MCF 10A (cell line): ENCODE measurements at regions not wholly inside any gene's neighbourhood (a gene's known extent, or its start where the extent isn't known, plus 50 kb on each side); places are given as distances from the start of the nearest gene placed in this dataset.

Experiments
- BruUV-seq: library from RNA; stranded (reverse); fragments of 400-500 nt; replicated peaks from 2 replicates; lab custom pipeline; 2021; lab: Mats Ljungman, UMichigan
- CTCF ChIA-PET: fragments of 300-600 bp; sonication (Branson Sonifier 250); formaldehyde crosslinking; extraction: SDS; loops from one replicate; lab custom pipeline; 2021; ENCODE audit warnings: antibody characterized with exemption, inconsistent platforms; lab: Yijun Ruan, JAX
- POLR2A ChIA-PET: fragments of 300-600, 350-650 bp; sonication (Branson Sonifier 250); formaldehyde crosslinking; extraction: SDS; loops from one replicate; lab custom pipeline; 2020; ENCODE audit warnings: antibody characterized with exemption, inconsistent platforms; lab: Yijun Ruan, JAX
- DNase-seq: peaks from one replicate; pipeline ENCODE4 v3.0.0-alpha.2; 2018; ENCODE audit not compliant: unreplicated experiment
- H3K27ac Mint-ChIP-seq: one replicate; pipeline ENCODE4 v1.8.0; 2022; ENCODE audit warnings: mild to moderate bottlenecking, low read depth, mixed read lengths; ENCODE audit not compliant: unreplicated experiment
- H3K27me3 Mint-ChIP-seq: one replicate; pipeline ENCODE4 v1.8.0; 2022; ENCODE audit warnings: mixed read lengths; ENCODE audit not compliant: insufficient read depth, unreplicated experiment
- H3K36me3 Mint-ChIP-seq: one replicate; pipeline ENCODE4 v1.8.0; 2022; ENCODE audit warnings: mild to moderate bottlenecking, moderate library complexity, mixed read lengths; ENCODE audit not compliant: insufficient read depth, unreplicated experiment
- H3K4me1 Mint-ChIP-seq: one replicate; pipeline ENCODE4 v1.8.0; 2022; ENCODE audit warnings: mixed read lengths; ENCODE audit not compliant: insufficient read depth, unreplicated experiment
- H3K4me3 Mint-ChIP-seq: one replicate; pipeline ENCODE4 v1.8.0; 2022; ENCODE audit warnings: mild to moderate bottlenecking, moderate library complexity, mixed read lengths; ENCODE audit not compliant: unreplicated experiment
- H3K9me3 Mint-ChIP-seq: one replicate; pipeline ENCODE4 v1.8.0; 2022; ENCODE audit warnings: mixed read lengths; ENCODE audit not compliant: unreplicated experiment
- intact Hi-C: fragments of 100-400 bp; cut with micrococcal nuclease; formaldehyde crosslinking; loops from 2 replicates; pipeline ENCODE4 v1.14.1; 2022
- TF ChIP-seq, protein P1 (sequence below): fragments of 200-600 bp; IDR thresholded peaks from one replicate; pipeline ENCODE4 v1.8.0; 2022; ENCODE audit warnings: antibody characterized with exemption, mild to moderate bottlenecking; ENCODE audit not compliant: unreplicated experiment

DNA sequence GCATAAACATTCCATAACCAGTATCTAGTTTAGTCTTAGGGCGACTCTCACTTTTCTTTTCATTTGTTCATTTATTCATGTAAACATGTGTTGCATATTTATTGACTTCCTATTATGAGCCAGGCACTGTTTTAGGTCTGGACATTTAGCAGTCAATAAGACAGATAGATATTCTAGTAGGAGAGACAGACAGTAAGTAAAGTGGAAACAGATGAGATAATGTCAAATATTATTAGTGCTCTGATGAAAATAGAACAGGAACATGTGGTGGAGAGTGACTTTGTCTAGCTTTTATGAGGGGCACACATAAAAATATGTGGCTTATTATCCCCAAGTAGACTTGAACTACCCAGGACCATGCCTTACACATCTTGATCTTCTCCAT is 193.0 kb downstream of the NDFIP2 start:
- no peaks in the 10 kb centered on the region for H3K4me1 Mint-ChIP-seq

DNA sequence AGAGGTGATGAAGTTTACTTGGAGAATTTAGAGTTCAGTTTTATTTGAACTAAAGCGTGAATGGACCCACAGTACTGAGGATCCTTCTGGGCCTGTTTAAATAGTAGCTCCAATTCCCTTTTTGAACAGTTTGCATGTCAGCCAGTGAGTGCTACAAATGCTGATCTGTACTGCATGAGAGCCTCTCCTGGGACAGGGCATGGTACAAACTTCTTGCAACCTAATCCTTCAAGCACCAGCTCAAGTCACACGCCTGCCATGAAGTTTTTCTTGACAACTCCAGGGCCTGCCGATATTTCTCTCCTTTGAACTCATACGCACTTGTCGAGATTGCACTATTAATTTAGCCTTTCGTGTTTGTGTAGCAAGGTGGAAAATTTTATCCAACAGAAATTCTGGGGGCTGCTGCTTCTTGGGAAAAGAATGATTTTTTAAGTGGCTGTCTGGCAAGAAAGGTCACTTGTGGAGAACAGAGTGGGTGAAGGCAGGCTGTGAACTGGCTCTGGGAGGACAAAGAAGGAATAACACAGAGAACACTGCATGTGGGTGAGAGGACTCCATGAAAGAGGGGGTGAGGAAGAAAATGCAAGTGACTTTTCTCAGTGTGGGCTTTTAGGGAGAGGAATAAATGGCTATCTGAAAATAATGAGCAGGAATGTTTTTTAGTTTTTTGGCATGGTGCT is 192.5 kb downstream of the NDFIP2 start:
- no peak overlapping the region for H3K4me3 Mint-ChIP-seq
- ChIA-PET CTCF (interaction anchor here (0.6 to 3.1 kb wide), 3 partner anchors 43 to 928 kb away, joined by 3 to 22 read pairs (median 4); no protein-coding TSS in a partner anchor), POLR2A (no interaction called here)
- TF ChIP-seq, protein P1, sequence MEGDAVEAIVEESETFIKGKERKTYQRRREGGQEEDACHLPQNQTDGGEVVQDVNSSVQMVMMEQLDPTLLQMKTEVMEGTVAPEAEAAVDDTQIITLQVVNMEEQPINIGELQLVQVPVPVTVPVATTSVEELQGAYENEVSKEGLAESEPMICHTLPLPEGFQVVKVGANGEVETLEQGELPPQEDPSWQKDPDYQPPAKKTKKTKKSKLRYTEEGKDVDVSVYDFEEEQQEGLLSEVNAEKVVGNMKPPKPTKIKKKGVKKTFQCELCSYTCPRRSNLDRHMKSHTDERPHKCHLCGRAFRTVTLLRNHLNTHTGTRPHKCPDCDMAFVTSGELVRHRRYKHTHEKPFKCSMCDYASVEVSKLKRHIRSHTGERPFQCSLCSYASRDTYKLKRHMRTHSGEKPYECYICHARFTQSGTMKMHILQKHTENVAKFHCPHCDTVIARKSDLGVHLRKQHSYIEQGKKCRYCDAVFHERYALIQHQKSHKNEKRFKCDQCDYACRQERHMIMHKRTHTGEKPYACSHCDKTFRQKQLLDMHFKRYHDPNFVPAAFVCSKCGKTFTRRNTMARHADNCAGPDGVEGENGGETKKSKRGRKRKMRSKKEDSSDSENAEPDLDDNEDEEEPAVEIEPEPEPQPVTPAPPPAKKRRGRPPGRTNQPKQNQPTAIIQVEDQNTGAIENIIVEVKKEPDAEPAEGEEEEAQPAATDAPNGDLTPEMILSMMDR = no peak
- no peaks in the 10 kb centered on the region for H3K27me3 Mint-ChIP-seq
- no peaks in the 10 kb centered on the region for H3K9me3 Mint-ChIP-seq
- intact Hi-C loops = no loop called here
- no peak for DNase-seq
- no TSS peak for BruUV-seq
- H3K4me1 Mint-ChIP-seq = no peaks in the 10 kb centered on the region
- H3K27ac Mint-ChIP-seq = no peak overlapping the region
- no peaks in the 10 kb centered on the region for H3K36me3 Mint-ChIP-seq

More for the DNA sequence above, 193.0 kb downstream of the NDFIP2 start:
- H3K27me3 Mint-ChIP-seq = no peaks in the 10 kb centered on the region
- H3K27ac Mint-ChIP-seq = no peak overlapping the region
- intact Hi-C loops = no loop called here
- POLR2A ChIA-PET = interaction anchor here (0.8 kb wide), 1 partner anchor 667 kb away, joined by 3 read pairs; the partner anchor contains the start of gene SPRY2
- no peaks in the 10 kb centered on the region for H3K9me3 Mint-ChIP-seq
- TF ChIP-seq, protein P1 = no peak
- H3K36me3 Mint-ChIP-seq = no peaks in the 10 kb centered on the region
- DNase-seq = no peak
- CTCF ChIA-PET = interaction anchor here (1.0 to 3.1 kb wide), 2 partner anchors 26 to 43 kb away, joined by 3 to 22 read pairs; no protein-coding TSS in a partner anchor
- H3K4me3 Mint-ChIP-seq = no peak overlapping the region
- no TSS peak for BruUV-seq

DNA sequence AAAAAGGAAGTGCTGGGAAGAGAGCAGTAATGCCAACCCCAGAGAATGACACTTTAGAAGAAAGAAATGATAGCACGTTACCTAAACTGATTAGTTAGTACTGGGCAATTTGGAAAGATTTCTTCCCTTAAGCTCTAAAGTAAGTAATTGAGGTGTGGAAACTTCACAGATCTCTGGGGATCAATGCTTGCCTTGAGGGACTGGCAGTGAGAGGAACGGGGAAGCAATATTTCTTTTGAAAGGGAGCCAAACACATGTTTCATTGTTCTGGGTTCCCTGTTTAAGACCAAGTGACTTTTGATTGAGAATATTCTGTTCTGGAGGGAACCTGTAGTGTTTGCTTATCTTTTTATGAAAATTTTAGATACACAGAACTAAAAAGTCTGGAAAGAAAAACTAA is 190.5 kb downstream of the NDFIP2 start:
- Mint-ChIP-seq H3K27ac (no peak overlapping the region), H3K4me3 (no peak overlapping the region), H3K27me3 (no peaks in the 10 kb centered on the region), H3K9me3 (no peaks in the 10 kb centered on the region), H3K4me1 (no peaks in the 10 kb centered on the region), H3K36me3 (no peaks in the 10 kb centered on the region)
- no peak for DNase-seq
- intact Hi-C loops = no loop called here
- CTCF ChIA-PET = interaction anchor here (0.7 kb wide), 1 partner anchor 81 kb away, joined by 4 read pairs; no protein-coding TSS in a partner anchor
- POLR2A ChIA-PET = interaction anchor here (0.6 kb wide), 1 partner anchor 57 kb away, joined by 3 read pairs; no protein-coding TSS in a partner anchor
- TF ChIP-seq, protein P1 = no peak
- no TSS peak for BruUV-seq

DNA sequence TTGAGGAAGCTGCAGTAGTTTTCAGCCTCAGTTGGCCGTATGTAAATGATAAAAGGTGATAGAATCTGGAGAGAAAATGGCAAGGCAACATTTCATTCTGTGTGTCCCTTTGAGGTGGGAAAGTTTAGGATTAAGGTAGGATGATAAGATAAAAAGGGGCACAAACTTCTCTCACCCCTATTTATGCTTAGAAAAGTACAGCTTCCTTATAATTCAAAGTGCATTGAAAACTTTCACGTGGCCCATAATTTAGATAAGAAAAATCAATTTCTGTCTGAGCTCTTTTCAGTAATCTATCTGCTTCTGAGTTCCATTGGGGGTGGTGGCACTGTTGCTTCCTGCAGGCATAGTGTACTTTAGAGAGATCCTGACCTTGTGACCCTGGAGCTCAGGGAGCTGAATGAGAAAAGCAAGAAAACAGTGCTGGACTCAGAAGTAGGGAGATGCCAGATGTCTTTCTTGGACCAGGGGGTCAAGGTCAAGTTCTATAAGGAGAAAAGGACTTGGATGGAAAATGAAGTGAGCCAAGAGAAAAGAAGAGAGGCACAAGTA is 187.3 kb downstream of the NDFIP2 start:
- no peak for DNase-seq
- no peaks in the 10 kb centered on the region for H3K9me3 Mint-ChIP-seq
- no peaks in the 10 kb centered on the region for H3K36me3 Mint-ChIP-seq
- POLR2A ChIA-PET = interaction anchor here (1.2 kb wide), 1 partner anchor 12 kb away, joined by 3 read pairs; no protein-coding TSS in a partner anchor
- no peaks in the 10 kb centered on the region for H3K27me3 Mint-ChIP-seq
- intact Hi-C loops = no loop called here
- no peak overlapping the region for H3K27ac Mint-ChIP-seq
- CTCF ChIA-PET = interaction anchor here (0.7 to 1.5 kb wide), 3 partner anchors 10 to 37 kb away, joined by 3 to 5 read pairs (median 4); no protein-coding TSS in a partner anchor
- no peak overlapping the region for H3K4me3 Mint-ChIP-seq
- BruUV-seq = no TSS peak
- H3K4me1 Mint-ChIP-seq = no peaks in the 10 kb centered on the region
- TF ChIP-seq, protein P1 = no peak
